NCI-H774 (cell line): ENCODE measurements at regions not wholly inside any gene's neighbourhood (a gene's known extent, or its start where the extent isn't known, plus 50 kb on each side); places are given as distances from the start of the nearest gene placed in this dataset.

Experiments used
- DNase-seq: peaks from one replicate; lab custom pipeline; 2025; lab: John Stamatoyannopoulos, UW

DNA sequence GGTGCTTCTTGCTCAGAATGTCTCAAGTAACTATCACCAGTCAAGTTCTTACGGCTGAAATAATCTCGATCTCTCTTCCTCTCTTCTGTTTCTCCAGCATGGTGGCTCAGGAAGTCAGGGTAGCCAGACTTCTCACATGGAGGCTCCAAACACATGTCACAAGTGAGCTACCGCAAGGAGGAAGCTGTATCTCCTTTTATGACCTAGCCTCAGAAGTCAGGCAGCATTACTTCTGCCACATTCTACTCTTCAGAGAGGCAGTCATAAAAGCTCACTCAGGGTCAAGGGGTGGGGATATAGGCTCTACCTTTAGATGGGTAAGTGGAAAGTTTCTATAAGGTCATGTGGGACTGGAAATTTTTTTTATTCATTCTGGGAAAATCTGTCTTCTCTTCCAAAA, 86.6 kb upstream of the NEO1 start:
- DNase-seq = no peak

DNA sequence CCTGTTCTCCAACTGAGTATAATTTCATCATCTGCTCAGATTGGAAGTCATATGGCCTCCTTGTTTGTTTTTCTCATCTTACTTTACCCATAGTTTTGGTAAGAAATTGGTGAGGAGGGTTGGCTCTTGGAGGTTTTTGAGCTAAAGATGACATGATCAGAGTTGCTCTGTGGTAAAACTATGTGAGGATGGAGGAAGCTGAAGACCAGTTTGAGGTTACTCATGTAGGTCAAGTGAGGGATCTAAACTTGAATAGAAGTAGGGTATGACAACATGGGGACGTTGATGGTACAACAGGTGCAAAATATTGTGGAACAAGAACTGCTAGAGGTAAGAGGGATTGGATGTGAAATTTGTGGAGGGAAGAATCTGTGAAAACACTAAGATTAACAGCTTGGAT, 87.7 kb upstream of the NEO1 start:
- DNase-seq = no peak

DNA sequence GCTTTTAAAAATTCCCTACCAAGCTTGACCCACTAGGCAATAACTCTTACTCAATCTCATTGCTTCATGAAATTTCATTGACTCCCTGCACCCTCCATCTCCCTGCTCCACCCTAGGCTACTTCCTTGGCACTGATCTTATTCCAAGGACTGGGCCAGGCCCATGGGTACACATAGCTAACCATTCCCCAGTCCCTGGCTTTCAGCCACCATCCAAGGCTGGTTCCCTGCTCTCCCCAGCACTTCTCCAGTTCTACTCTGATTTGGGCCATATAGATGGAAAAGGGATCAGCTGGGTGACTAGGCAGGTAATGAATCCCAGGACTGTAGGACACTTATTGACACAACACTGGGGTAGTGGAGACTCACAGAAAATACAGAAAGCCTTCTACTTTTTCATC, 88.1 kb upstream of the NEO1 start:
- DNase-seq = no peak

DNA sequence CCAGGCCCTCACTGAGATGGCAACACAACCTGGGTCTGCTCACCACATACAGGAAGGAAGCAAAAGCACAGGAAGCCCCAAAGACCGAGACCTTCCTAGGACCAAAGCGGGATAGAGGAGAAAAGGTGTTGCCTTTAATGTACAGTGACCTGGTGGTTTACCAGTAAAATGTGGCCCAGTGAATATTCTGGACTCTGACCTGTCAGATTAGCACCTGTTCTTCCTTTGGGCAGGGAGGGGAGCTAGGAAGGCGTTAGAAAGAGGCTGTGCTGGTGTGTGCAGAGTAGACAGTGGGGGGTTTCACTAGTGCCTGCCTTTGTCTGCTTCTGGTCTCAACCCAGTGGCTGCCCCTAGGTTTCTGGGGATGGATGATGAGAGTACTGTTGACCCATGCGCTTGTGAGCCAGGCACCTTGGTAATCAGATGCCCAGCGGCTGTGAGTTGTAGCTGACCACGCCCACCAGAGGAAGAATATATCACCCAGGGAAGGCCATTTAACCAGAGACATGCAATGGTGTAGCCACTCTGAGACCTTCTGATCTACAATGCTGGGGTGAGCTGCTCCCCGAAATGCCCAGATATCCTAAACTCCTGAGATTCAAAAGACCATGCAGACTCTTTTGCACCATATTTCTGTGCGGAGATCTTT, 90.1 kb upstream of the NEO1 start:
- DNase-seq = no peak

DNA sequence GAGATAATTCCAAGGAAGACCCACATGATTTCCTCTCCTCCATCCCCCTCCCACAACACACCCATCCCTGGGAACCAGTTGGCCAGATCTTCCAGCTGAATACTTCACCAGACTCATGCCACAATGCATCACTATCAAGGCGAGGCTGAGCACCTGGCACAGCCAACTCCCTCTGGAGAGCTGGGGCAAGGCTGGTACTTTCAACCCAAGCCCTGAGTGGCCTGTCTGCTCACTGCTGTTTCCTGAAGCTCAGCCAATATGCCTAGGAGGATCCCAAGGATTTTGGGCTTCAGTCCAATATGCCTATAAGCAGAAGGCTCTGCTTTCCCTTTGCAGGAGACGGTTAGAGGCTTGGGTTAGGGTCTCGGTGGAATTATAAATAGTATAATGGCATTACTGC, 90.9 kb upstream of the NEO1 start:
- DNase-seq = no peak

DNA sequence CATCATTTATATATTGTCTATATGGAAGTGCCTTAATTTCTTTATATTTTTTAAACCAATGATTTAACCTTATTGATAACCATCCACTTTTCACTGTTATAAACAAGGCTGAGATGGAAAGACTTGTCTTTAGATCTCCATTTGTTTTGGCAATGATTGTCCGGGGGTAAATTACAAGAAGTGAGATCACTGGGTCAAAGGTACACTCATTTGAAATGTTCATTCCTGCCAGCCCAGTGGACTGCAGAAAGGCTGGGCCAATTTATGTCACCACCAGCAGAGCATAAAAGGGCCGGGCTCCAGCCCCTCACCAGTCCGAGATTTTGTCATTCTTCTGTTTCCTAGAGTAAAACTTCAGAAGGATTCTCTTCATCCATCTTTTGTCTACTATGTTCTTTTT, 93.6 kb upstream of the NEO1 start:
- DNase-seq = no peak

DNA sequence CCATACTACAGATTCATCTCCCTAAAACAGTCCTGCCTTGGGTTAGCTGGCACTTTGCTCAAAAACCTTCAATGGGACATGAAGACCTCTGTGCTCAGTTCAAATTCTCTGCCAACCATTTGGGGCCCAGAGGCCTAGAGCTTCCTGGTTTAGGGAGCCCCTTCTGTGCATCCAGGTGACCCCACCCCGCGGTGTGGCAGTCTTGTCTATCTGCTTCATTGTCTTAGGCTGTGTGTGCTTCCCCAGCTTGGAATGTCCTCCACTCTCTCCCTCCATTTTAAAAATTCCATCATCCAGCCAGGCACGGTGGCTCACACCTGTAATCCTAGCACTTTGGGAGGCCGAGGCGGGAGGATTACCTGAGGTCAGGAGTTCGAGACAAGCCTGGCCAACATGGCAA, 99.0 kb upstream of the NEO1 start:
- no peak for DNase-seq

DNA sequence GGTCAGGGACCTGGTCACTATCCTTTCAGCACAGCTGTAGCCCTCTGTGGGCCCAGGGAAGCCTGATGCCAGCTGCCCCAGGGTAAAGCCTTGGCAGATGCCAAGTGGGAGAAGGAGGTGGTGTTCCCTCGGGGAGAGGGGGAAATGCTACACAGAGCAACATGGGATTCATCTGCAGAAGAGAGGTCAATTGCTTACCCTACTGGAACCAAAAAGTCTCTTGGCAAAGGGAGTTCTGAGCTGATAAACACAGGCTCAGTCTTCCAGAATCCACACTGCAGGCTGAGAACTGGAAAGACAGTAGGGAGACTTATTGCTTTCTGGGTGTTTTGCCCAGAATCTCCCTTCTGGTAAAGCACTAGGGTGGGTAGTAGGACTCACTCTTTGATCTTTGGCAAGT, 100.1 kb upstream of the NEO1 start:
- no peak for DNase-seq

DNA sequence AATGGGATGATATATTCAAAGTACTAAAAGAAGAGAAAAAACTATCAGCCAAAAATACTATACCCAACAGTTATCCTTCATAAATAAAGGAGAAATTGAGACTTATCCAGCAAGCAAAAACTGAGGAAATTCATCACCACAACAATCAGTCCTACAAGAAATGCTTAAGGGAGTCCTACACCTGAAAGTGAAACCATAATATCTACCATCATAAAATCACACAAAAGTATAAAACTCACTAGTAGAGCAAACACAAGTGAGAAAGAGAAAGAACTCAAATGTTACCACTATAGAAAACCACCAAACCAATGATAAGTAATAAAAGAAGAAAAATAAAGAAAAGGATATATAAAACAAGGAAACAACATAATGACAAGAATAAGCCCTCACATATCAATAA, 103.6 kb upstream of the NEO1 start:
- no peak for DNase-seq

DNA sequence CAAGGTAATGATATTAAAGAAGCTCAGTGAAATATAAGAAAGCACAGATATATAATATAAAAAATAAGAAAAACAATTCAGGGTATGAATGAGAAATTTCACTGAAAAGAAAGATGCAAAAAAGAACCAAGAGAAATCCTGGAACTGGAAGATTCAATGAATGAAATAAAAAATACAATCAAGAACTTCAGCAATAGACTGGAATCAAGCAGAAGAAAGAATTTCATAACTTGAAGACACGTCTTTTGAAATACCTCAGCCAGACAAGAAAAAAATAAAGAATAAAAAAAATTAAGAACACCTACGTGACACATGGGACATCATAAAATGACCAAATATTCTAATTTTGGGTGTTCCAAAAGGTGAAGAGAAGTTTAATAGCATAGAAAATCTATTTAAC, 104.6 kb upstream of the NEO1 start:
- no peak for DNase-seq

DNA sequence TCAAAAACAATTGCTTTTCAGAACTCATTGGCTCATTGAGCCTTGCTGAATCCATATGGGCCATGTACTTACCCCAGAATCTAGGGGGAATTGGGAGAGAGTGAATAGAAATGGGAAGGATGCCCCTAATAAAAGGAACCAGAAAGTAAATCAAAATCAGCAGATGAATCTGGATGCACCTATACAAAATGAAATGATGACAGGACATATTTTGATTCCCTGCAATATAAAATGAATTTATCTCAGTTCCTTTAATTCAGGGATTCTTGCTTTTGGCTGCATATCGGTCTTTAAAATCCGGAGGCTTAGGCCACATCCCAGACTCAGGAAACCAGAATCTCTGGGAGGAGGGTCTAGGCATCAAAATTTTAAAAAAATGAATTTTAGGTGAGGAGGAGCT, 107.7 kb upstream of the NEO1 start:
- DNase-seq = no peak

DNA sequence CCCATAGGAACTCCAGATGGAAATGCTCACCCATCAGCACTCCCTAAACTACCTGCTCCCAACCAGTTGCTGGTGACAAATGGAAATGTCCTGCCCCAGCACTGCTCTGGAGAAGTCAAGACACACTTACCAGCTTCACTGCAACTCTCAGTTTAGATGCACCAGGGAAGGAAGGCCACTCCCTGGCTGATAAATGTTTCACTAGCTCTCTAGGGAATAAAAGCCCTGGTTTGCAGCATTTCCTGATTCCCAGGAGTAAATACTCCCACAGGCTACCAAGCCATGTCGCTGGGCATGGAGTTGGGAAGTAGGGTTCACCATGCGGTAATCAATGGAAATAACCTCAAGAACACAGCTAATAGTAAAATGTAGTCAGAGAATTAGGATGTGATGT, 112.0 kb upstream of the NEO1 start:
- no peak for DNase-seq

DNA sequence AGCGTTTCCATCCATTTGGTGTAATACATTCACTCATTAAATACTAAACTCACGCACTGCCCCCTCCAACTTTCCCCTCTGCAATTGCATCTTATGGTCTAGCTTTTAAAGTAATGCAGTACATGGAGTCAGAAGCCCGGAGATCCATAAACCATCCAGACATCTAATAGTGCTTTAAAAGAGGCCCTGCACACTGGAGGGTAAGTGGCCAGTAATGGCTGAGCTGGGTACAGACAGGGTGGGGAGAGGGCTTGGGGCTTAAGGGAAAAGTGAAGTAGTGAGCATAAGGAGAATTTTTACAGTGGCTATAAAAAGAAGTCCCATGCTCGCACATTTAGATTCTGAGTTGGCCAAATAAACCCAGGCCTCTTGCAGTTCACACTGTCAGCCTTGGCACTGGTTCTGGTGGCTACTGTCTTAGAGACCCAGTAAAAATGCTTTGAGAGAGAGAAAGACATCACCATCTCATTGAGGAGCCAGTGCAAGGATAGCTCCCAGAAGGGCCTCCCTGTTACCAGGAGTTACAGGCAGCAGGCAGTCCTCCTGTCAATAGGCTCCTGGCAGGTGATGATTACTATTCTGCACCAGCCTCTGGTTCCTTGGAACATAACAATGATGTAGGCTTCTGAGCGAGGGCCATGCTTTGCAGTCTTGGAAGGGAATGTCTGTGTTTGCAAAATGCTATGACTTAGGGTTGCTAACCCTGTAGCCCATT, 112.6 kb upstream of the NEO1 start:
- DNase-seq = no peak

DNA sequence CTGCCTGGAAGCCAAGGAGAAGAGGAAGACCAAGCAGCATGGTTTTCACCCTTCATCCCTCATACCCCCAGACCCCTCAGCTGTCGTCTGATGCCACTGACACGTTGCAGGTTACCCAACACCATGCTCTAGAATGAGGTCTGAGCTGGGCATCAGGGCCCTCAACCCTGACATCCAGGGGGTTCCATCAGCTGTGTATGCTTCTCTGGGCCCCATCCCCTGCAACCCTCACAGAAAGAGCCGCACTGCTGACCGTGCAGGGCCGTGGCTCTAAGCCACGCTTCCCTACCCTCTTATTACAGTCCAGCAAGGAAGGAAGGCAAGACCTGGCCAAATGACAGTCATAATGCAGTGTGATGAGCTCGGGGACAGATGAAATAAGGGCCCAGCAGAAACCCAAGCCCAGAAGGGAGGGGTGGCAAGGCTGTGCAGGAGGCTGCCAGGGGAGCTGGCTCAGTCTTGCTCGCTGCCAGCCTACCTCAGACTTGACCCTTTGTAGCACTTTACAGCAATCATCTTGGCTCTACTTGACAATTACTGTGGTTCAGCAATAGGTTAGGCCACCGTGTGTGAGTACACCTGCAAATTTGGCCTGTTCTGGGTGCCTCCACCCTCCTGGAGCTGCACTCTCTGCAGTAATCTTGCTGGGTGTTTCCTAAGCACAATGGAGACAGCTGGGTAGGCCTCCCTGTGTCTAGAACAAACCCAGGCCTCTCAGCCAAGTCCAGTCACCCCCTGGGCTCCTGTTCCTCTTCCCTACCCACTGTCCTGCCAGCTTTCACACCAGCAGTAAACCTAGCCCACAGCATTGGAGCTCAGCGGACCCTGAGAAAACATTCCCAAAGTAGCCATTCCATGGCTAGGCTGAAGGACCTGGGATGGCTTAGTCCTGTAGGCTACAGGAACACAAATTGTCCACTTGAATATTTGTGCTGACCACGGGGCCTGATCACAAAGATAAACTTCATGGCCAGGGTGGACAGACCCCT, 115.3 kb upstream of the NEO1 start:
- no peak for DNase-seq

DNA sequence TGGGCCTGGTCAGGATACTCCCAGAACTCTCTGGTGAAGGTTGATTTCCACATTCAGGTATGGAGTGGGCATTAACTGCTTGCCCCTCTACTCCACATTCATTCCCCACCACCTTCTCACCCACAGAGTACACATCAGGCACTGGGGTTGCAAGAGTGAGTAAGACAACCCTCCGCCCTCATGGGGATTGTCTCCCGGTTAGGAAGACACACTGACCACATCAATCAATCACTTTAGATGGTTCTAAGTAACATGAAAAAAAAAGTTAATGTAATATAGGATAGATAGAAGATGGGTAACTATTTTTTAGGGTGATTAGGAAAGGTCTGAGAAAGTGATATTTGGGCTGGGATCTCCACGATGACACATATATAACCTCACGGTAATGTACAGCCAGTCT, 116.0 kb upstream of the NEO1 start:
- DNase-seq = no peak

DNA sequence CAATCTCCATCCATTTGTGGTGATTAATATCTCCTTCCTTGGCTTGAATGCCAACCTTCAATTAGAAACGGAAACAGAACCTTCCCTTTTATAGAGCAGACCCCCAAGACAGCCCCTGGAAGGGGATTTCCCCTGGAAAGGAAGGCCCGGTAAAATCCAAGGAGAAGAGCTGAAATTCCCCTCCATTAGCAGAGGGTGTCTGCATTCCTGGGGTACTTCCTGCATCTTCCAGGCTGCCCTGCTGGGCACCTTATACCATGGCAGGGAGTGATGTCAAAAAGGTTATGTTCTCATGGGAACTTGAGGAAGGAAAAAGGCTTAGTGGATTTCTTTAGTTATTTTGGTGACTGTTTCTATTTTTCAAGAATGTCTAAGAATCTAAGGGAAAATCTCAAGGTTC, 116.7 kb upstream of the NEO1 start:
- no peak for DNase-seq

DNA sequence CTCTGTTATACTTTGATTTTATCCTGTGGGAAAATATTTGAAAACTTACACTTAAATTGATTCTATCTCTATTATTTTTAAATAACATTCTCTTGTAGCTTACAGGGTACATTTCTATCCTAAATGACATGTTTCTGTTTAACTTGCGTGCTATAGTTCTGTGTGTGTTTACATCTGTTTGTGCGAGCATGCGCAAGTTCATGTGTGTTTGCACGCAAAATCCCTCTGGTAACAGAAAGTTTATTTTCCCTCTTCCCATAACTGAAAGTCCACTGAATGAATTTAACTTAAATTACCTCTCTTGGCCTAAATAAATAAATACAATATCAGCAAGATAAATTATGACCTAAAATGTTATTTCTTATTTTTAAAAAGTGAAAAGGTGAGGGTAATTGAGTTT, 117.3 kb upstream of the NEO1 start:
- no peak for DNase-seq

DNA sequence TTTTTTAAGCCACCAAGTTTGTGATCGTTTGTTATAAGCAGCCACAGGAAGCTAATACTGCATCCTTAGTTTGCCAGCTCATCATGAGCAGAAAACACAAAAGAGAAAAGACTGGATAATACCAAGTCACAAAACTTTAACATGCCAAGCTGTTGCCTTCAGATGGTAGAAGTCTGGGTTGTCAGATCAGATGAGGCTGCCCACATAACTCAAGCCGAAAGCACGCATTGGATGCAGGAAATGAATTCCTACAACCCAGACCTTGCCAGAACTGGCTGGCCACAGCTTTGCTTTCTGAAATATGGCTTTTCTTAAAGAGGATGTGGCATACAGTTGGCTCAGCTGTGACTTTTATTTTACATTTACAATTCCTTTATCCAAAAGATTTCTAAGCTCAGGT, 118.3 kb upstream of the NEO1 start:
- no peak for DNase-seq

DNA sequence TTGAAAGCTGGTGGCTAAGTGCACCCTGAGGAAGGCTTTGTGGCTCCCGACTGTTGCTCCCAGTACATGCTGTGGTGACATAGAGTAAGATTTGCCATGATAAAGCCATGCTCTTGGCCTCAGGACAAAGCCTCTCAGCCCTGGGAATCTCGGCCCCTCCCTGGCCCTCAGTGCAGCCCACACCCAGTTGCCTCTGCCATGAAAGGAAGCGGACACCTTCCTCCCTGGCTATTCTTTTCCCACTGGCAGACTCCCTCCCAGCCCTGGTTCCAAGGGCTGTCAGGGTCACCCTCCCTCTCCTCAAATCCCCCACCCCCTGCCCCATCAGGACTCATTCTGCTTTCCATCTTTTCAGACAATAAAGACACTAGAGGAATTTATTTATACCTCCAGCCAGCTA, 119.8 kb upstream of the NEO1 start:
- no peak for DNase-seq

DNA sequence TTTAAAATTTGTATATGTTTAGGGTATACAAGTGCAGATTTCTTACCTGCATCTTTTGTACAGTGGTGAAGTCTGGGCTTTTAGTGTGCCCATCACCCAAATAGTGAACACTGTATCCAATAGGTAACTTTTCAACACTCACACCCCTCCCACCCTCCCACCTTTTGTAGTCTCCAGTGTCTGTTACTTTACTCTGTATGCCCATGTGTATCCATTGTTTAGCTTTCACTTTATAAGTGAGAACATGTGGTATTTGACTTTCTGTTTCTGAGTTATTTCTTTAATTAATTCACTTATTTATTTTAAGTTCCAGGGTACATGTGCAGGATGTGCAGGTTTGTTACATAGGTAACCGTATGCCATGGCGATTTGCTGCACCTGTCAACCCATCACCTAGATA, 124.8 kb upstream of the NEO1 start:
- no peak for DNase-seq

DNA sequence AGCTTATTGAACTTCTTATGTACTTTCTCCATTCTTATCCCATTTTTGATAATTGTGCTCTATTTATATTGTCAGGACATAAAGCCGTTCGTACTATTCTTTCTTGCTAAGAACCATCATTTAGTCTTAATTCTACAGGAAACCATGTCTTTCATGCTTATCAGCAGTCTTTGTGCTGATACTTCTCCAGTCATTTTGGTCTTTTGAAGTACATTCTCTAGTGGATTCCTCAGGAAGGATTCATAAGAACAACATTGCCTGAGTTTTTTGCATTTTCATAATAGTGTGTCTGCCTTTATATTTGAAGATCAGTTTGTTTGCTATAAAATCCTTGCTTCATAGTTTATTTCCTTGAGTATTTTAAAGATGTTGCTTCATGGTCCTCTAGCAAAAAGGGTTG, 126.6 kb upstream of the NEO1 start:
- no peak for DNase-seq

DNA sequence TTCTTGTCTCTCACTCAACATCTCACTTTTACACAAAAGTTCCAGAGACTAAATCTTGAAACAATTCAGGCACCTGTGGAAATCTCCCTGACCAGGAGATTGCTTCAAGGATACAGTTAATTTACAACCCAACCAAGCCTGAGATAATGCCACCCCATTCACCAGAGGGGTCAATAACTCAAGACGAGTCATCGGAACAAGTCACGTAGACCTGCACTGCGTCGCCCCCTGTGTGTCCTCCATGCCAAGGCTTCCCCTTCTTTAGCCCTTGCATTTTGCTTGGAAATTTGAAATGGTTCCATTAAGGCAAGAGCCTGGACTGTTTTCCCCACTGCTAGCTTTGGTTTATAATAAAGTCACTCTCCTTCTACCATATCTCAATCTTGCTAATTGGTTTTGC, 129.0 kb upstream of the NEO1 start:
- no peak for DNase-seq

DNA sequence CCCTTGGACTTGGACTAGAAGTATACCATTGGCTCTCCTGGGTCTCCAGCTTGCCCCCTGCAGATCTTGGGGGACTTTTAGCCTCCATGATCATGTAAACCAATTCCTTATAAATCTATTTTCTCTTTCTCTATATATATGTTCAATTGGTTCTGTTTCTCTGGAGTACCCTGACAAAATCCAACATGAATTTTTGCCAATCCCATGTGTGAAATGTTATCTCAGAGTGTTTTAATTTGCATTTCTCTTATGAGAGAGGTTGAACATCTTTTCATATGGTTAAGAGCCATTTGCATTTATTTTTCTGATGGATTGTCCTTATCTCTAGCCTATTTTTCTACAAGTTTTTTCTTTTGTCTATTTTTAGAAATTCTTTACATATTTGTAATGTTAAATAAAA, 131.7 kb upstream of the NEO1 start:
- DNase-seq = no peak
